A673 (cell line): ENCODE measurements at regions not wholly inside any gene's neighbourhood (a gene's known extent, or its start where the extent isn't known, plus 50 kb on each side); places are given as distances from the start of the nearest gene placed in this dataset.

Source experiments
- BruUV-seq: library from RNA; stranded (reverse); fragments of 400-500 nt; replicated peaks from 2 replicates; lab custom pipeline; 2021; lab: Mats Ljungman, UMichigan
- CTCF ChIA-PET: fragments of 300-600 bp; sonication (Branson Sonifier 250); formaldehyde crosslinking; loops from one replicate; lab custom pipeline; 2022; ENCODE audit warnings: antibody characterized with exemption; lab: Charles Lee
- POLR2A ChIA-PET: fragments of 300-600 bp; sonication (Branson Sonifier 250); formaldehyde crosslinking; loops from one replicate; lab custom pipeline; 2022; ENCODE audit warnings: antibody characterized with exemption; ENCODE audit not compliant: low non-redundant PET; lab: Charles Lee
- DNase-seq: peaks from one replicate; pipeline ENCODE4 v3.0.0-alpha.2; 2015; ENCODE audit warnings: low spot score
- H3K27ac ChIP-seq: fragments of 200-600 bp; sonication (generic); 2 replicates; pipeline ENCODE4 v1.5.1; 2016; ENCODE audit warnings: mixed run types, low read depth, mild to moderate bottlenecking, mixed read lengths, antibody characterized with exemption, low read length; ENCODE audit not compliant: poor library complexity, severe bottlenecking
- H3K27me3 ChIP-seq: fragments of 200-600 bp; sonication (generic); replicated peaks from 2 replicates; pipeline ENCODE4 v1.6.1; 2017; ENCODE audit warnings: mixed run types, low read depth, mild to moderate bottlenecking, mixed read lengths, antibody characterized with exemption, low read length; ENCODE audit not compliant: insufficient read depth, poor library complexity
- H3K36me3 ChIP-seq: fragments of 200-600 bp; sonication (generic); 2 replicates; pipeline ENCODE4 v1.6.1; 2016; ENCODE audit warnings: mixed run types, mild to moderate bottlenecking, mixed read lengths, antibody characterized with exemption, low read length; ENCODE audit not compliant: insufficient read depth, poor library complexity, severe bottlenecking
- H3K4me1 ChIP-seq: fragments of 200-600 bp; sonication (generic); 2 replicates; pipeline ENCODE4 v1.6.1; 2017; ENCODE audit warnings: mixed run types, mild to moderate bottlenecking, mixed read lengths, antibody characterized with exemption, low read length; ENCODE audit not compliant: insufficient read depth, poor library complexity, severe bottlenecking
- H3K4me3 ChIP-seq: fragments of 200-600 bp; sonication (generic); 2 replicates; pipeline ENCODE4 v1.5.1; 2016; ENCODE audit warnings: low read depth, mixed run types, mild to moderate bottlenecking, mixed read lengths, low read length; ENCODE audit not compliant: poor library complexity, severe bottlenecking
- H3K9me3 ChIP-seq: fragments of 200-600 bp; sonication (generic); 2 replicates; pipeline ENCODE4 v1.6.1; 2016; ENCODE audit warnings: mixed run types, low read depth, mild to moderate bottlenecking, mixed read lengths, antibody characterized with exemption, low read length; ENCODE audit not compliant: poor library complexity, severe bottlenecking
- EZH2 ChIP-seq: fragments of 200-600 bp; sonication (generic); IDR thresholded peaks from 2 replicates; pipeline ENCODE4 v1.6.1; 2017; ENCODE audit warnings: borderline replicate concordance, low read depth, mild to moderate bottlenecking, mixed read lengths, antibody characterized with exemption, low read length; ENCODE audit not compliant: poor library complexity, severe bottlenecking
- intact Hi-C: fragments of 100-400 bp; cut with micrococcal nuclease; formaldehyde crosslinking; loops from one replicate; pipeline ENCODE4 v1.10.0; 2022; ENCODE audit not compliant: unreplicated experiment
- TF ChIP-seq, protein P1 (sequence below): fragments of 300-800, 200-600 bp; sonication (generic); conservative IDR thresholded peaks from 2 replicates; pipeline ENCODE4 v1.5.1; 2017; ENCODE audit warnings: low read depth, mild to moderate bottlenecking, antibody characterized with exemption, low read length, moderate library complexity, mixed read lengths

DNA sequence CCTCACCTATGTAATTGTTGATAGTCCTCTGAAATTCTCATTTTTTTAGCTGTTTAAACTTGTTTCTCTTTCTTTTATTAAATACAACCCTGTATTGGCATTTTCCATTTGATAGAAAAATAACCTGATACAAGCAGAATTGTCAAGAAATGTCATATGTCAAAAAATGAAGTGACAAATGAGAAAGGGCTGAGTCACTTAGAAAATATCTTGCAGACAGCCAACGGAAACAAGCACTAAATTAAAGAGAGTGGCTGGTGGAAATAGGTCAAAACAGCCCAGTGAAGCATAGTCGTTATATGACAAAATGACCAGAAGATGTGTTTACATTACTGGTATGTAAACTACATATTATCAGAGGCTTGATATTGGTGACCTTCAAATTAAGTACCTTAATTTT is 484.4 kb downstream of the PLA2G4A start:
- TF ChIP-seq, protein P1, sequence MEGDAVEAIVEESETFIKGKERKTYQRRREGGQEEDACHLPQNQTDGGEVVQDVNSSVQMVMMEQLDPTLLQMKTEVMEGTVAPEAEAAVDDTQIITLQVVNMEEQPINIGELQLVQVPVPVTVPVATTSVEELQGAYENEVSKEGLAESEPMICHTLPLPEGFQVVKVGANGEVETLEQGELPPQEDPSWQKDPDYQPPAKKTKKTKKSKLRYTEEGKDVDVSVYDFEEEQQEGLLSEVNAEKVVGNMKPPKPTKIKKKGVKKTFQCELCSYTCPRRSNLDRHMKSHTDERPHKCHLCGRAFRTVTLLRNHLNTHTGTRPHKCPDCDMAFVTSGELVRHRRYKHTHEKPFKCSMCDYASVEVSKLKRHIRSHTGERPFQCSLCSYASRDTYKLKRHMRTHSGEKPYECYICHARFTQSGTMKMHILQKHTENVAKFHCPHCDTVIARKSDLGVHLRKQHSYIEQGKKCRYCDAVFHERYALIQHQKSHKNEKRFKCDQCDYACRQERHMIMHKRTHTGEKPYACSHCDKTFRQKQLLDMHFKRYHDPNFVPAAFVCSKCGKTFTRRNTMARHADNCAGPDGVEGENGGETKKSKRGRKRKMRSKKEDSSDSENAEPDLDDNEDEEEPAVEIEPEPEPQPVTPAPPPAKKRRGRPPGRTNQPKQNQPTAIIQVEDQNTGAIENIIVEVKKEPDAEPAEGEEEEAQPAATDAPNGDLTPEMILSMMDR: no peak
- no peak for TF ChIP-seq EZH2
- no TSS peak for BruUV-seq
- H3K36me3 ChIP-seq: no peaks in the 10 kb centered on the region
- ChIA-PET POLR2A (no interaction called here), CTCF (no interaction called here)
- no peak overlapping the region for H3K4me3 ChIP-seq
- H3K9me3 ChIP-seq: no peaks in the 10 kb centered on the region
- DNase-seq: no peak
- H3K27me3 ChIP-seq: no peaks in the 10 kb centered on the region
- no peaks in the 10 kb centered on the region for H3K4me1 ChIP-seq
- intact Hi-C loops: no loop called here
- H3K27ac ChIP-seq: no peak overlapping the region

DNA sequence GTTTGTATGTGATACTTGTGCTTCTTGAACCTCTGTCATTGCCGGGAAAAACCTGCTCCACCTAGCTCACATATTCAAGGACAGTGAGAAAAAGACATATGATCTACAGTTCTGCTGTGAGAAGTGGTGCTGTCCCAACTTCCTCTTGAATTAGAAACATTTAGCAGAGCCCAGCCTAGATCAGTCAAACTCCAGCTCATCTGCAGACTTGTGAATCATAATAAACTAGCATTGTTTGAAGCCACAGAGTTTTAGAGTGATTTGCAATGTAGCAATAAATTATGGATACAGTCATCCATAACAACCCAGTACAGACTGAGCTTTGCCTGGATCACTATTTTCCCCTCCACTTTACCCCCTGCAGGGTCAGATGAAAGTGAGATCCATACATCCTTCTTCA is 497.8 kb downstream of the PLA2G4A start:
- POLR2A ChIA-PET: no interaction called here
- no peaks in the 10 kb centered on the region for H3K4me1 ChIP-seq
- no TSS peak for BruUV-seq
- no peak overlapping the region for H3K27ac ChIP-seq
- H3K27me3 ChIP-seq: no peaks in the 10 kb centered on the region
- TF ChIP-seq EZH2: no peak
- TF ChIP-seq, protein P1: no peak
- peaks cover 4% of the 10 kb centered on the region for H3K9me3 ChIP-seq
- intact Hi-C loops: no loop called here
- H3K36me3 ChIP-seq: no peaks in the 10 kb centered on the region
- CTCF ChIA-PET: no interaction called here
- no peak for DNase-seq
- no peak overlapping the region for H3K4me3 ChIP-seq

DNA sequence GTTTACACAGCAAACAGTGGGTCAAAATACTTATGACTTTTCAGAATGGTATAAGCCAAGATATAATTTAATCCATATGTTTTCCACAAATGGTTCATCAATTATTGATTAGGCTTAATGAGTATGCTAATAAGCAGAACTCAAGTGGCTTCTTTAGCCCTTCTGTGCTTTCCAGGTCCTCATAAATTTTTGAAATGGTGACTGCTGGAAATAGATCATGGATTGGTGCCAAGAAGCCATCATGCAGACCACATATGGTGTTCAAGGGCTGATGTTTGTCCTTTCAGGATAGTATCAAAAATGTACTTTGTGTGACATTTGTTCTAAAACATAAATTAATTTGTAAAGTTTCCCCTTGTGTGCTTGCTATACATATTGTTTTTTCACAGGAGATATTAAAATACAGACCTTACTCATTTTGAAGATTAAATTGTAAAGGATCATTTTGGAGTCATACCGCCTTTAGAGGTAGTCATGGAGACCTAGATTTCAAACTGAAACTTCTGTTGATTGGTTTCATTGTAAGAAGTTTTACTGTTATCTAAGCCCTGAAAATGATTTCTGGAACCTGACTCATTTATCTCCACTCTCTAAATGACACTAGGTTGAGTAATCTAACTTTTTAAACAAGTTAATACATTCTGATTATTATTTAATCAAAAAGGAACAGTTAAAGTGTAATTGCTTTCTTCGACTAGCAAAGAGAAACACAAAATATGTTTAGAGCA is 507.9 kb downstream of the PLA2G4A start:
- Histone ChIP-seq H3K27me3 (no peaks in the 10 kb centered on the region), H3K36me3 (no peaks in the 10 kb centered on the region), H3K4me3 (no peak overlapping the region), H3K4me1 (no peaks in the 10 kb centered on the region), H3K9me3 (peaks cover under 1% of the 10 kb centered on the region), H3K27ac (no peak overlapping the region)
- POLR2A ChIA-PET: no interaction called here
- DNase-seq: peak; percentile 27
- BruUV-seq: no TSS peak
- CTCF ChIA-PET: no interaction called here
- TF ChIP-seq, protein P1: no peak
- TF ChIP-seq EZH2: no peak
- intact Hi-C loops: no loop called here
